ENCODE measurements at regions not wholly inside any gene's neighbourhood (a gene's known extent, or its start where the extent isn't known, plus 50 kb on each side); places are given as distances from the start of the nearest gene placed in this dataset.

GRCh38 chr22:44576311-44577260, 78.6 kb upstream of the RTL6 start:
- dilution Hi-C loops (cut with HindIII; ENCODE audit: low sequenced_read_pairs, unreplicated experiment) = no loop called here
- Histone ChIP-seq H3K4me1 (ENCODE audit: control insufficient read depth, insufficient read depth, low read length) (peaks cover 5% of the 10 kb centered on the region), H3K9me1 (ENCODE audit: insufficient read depth, low read length) (peaks cover 4% of the 10 kb centered on the region; the same call in 1 of the 2 replicates), H3K18ac (ENCODE audit: low read depth, low read length) (no peak overlapping the region), H2BK120ac (ENCODE audit: low read depth, low read length) (no peak overlapping the region), H2AK5ac (ENCODE audit: low read depth, low read length) (no peak overlapping the region), H3K4me3 (ENCODE audit: insufficient read depth, low read depth, low read length) (no peak overlapping the region), H3K4me2 (ENCODE audit: low read depth, low read length) (no peak overlapping the region), H2BK20ac (ENCODE audit: low read depth, low read length) (no peak overlapping the region), H3K14ac (replicated peaks; ENCODE audit: low read depth, low read length) (no peak overlapping the region), H3K23ac (ENCODE audit: low read depth, low read length) (no peak overlapping the region), H3K36me3 (ENCODE audit: control insufficient read depth, insufficient read depth, low read length) (no peaks in the 10 kb centered on the region), H4K91ac (ENCODE audit: insufficient read depth, low read depth, low read length) (no peak overlapping the region), H3K9me3 (ENCODE audit: control insufficient read depth, insufficient read depth, low read length) (no peaks in the 10 kb centered on the region), H3K27me3 (ENCODE audit: control insufficient read depth, insufficient read depth, low read length) (peaks cover 25% of the 10 kb centered on the region), H3K27ac (ENCODE audit: insufficient read depth, low read length) (no peak overlapping the region), H3K4ac (ENCODE audit: low read depth, low read length) (no peak overlapping the region), H2BK15ac (ENCODE audit: low read depth, low read length) (no peak overlapping the region), H4K8ac (ENCODE audit: low read depth in 2 of 2, low read length in 2 of 2) (no peak overlapping the region), H4K20me1 (ENCODE audit: insufficient read depth, low read length) (no peaks in the 10 kb centered on the region), H3K56ac (ENCODE audit: extremely low read depth, insufficient read depth, low read length) (no peak overlapping the region), H4K5ac (ENCODE audit: low read depth, low read length) (no peak overlapping the region), H3K79me1 (ENCODE audit: low read depth in 1 of 2, low read length in 2 of 2) (no peaks in the 10 kb centered on the region), H2AK9ac (replicated peaks; ENCODE audit: low read depth, low read length, poor library complexity) (no peak overlapping the region), H2BK5ac (ENCODE audit: low read depth, low read length, poor library complexity, severe bottlenecking) (no peak overlapping the region), H2AFZ (replicated peaks; ENCODE audit: low read length, poor library complexity) (no peak overlapping the region), H3K9ac (ENCODE audit: low read depth, low read length) (no peak overlapping the region)
- ATAC-seq (ENCODE audit: low read depth) (no peak), DNase-seq (no peak)
- 80% methylated on average over 4 of the region's 15 CpGs; no CpG with 5 or more reads in 1 of the 2 experiments for WGBS, 2 experiments (ENCODE audit: extremely low coverage in 2 of 2, insufficient read length in 1 of 2)
- TF ChIP-seq SMC3 (IDR thresholded peaks at IDR 0.05; ENCODE audit: low read depth, low read length) = no peak
- TF ChIP-seq ELK1 (IDR thresholded peaks at IDR 0.05; ENCODE audit: borderline replicate concordance, low read depth, low read length) = no peak
- TF ChIP-seq MAZ (IDR thresholded peaks at IDR 0.05; ENCODE audit: borderline replicate concordance, low read depth, low read length) = no peak
- TF ChIP-seq CTCF (conservative IDR thresholded peaks at IDR 0.05; ENCODE audit: low read depth, low read length) = no peak
- no peak for TF ChIP-seq CEBPB (IDR thresholded peaks at IDR 0.05; ENCODE audit: low read depth, low read length)
- no peak for TF ChIP-seq RCOR1 (IDR thresholded peaks at IDR 0.05; ENCODE audit: insufficient replicate concordance, low read length)
- no peak for TF ChIP-seq BHLHE40 (IDR thresholded peaks at IDR 0.05; ENCODE audit: low read depth, low read length)
- TF ChIP-seq NFE2L2 (IDR thresholded peaks at IDR 0.05; ENCODE audit: low read depth, low read length) = no peak
- no peak for TF ChIP-seq USF2 (IDR thresholded peaks at IDR 0.05; ENCODE audit: low read depth, low read length)
- no peak for TF ChIP-seq MXI1 (IDR thresholded peaks at IDR 0.05; ENCODE audit: borderline replicate concordance, low read depth, low read length)
- TF ChIP-seq CHD1 (IDR thresholded peaks at IDR 0.05; ENCODE audit: low read depth, low read length) = no peak
- TF ChIP-seq MAFK (IDR thresholded peaks at IDR 0.05; ENCODE audit: low read depth, low read length) = no peak
- intact Hi-C loops (cut with micrococcal nuclease) = no loop called here
- in situ Hi-C loops (cut with MboI; ENCODE audit: low sequenced_read_pairs) = no loop called here
- ChIA-PET CTCF (no interaction called here), POLR2A (ENCODE audit: unreplicated experiment) (no interaction called here)
- BruUV-seq (replicated peaks) = no TSS peak
